OCI-LY7 (cell line): ENCODE measurements at regions not wholly inside any gene's neighbourhood (a gene's known extent, or its start where the extent isn't known, plus 50 kb on each side); places are given as distances from the start of the nearest gene placed in this dataset.

Source experiments
- CTCF ChIP-seq: fragments of 200-600 bp; sonication (generic); conservative IDR thresholded peaks from 2 replicates; pipeline ENCODE4 v1.5.1; 2014; ENCODE audit warnings: mild to moderate bottlenecking, antibody characterized with exemption, low read length, moderate library complexity, mixed read lengths
- EZH2phosphoT487 ChIP-seq: fragments of 200-600 bp; sonication (generic); IDR thresholded peaks from 2 replicates; pipeline ENCODE4 v1.6.1; 2018; ENCODE audit warnings: low read depth, borderline replicate concordance, mild to moderate bottlenecking, mixed run types, antibody characterized with exemption, low read length, moderate library complexity, mixed read lengths

GRCh38 chr1:199101139-199101538 lies 462.3 kb downstream of the PTPRC start:
- TF ChIP-seq CTCF (no peak), EZH2phosphoT487 (no peak)
